GM04504 (cell line): ENCODE measurements at regions not wholly inside any gene's neighbourhood (a gene's known extent, or its start where the extent isn't known, plus 50 kb on each side); places are given as distances from the start of the nearest gene placed in this dataset.
"Not testable (repeated sequence)": the region's sequence is repeated elsewhere in the genome, so short reads cannot be mapped to it uniquely, and the experiment has no call there.

Source experiments
- DNase-seq: peaks from one replicate; pipeline ENCODE4 v3.0.0-alpha.2; 2012; ENCODE audit warnings: low read depth

DNA sequence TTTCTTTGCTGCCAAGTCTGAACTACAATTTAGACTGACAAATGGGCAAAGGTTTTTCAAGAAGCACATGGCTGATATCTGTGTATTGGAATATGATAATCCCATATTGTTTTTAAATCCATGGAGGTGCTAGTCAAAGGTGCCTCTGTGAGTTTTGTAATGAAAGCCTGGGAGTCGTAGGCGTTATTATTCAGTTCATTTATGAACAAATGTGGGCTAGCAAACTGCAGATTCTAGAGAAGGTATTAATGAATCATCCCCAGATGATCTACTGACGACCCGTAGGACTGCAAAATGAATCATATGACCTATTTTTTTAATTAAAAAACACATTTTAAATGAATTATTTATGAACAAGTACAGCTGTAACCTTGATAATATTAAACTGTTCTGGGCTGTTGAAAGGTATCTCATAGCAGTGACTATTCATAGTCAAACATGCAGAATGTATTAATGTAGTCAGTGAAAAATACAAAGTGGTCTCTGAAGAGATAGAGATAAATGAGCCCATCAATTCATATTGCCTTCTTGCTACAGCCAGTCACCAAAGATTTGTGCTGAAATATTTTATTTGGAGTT lies 1317.8 kb upstream of the MAP3K7 start:
- DNase-seq = no peak

DNA sequence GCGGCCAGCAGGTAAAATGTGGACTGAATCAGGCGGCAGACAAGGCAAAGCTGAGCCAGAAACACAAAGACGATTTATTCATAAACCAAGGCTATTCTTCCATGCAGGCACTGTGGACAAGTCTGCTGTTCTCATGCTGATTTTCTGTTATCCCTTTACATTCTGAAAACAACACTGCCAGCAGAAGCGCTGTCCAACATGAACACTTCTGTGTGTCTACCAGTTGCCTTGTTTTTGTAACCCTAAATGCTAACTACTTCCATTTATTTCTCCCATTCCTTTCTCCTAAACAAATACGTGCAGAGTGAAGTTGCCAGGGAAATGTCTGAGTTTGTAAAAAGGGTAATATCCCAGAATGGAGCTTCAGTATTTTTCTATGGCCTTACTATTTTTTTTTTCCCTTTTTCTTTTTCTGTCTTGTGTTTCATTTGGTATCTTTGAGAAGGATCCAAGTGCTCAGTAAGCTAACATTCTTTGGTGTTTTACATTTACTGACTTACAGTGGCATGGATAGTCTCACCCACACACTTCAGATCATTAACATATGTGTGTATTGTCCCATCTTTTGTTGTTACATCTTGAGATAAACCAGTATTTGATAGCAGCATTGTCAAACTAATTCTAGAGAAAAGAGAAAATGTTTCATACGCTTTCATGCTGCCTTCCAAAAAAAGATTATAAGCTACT lies 1308.9 kb upstream of the MAP3K7 start:
- no peak for DNase-seq

DNA sequence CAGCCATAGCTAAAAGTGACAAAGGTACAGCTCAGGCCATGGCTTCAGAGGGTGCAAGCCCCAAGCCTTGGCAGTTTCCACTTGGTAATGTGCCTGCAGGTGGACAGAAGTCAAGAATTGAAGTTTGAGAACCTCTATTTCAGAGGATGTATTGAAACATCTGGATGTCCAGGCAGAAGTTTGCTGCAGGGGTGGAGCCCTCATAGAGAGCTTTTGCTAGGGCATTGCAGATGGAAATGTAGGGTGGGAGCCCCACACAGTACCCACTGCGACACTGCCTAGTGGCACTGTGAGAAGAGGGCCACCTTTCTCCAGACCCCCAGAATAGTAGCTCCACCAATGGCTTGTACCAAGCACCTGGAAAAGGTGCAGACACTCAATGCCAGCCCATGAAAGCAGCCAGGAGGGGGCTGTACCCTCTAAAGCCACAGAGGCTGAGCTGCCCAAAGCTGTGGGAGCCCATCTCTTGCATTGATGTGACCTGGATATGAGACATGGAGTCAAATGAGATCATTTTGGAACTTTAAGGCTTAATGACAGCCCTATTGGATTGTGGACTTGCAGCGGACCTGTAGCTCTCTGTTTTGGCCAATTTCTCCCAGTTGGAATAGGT lies 1299.4 kb upstream of the MAP3K7 start:
- DNase-seq = no peak

DNA sequence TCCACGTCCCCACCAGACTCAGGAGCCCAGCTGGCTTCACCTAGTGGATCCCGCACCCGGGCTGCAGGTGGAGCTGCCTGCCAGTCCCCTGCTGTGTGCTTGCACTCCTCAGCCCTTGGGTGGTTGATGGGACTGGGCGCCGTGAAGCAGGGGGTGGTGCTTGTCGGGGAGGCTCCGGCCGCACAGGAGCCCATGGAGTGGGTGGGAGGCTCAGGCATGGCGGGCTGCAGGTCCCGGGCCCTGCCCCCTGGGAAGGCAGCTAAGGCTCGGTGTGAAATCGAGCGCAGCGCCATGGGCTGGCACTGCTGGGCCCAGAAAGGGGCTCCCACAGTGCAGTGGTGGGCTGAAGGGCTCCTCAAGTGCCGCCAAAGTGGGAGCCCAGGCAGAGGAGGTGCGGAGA lies 1294.9 kb upstream of the MAP3K7 start:
- not testable (repeated sequence) for DNase-seq

DNA sequence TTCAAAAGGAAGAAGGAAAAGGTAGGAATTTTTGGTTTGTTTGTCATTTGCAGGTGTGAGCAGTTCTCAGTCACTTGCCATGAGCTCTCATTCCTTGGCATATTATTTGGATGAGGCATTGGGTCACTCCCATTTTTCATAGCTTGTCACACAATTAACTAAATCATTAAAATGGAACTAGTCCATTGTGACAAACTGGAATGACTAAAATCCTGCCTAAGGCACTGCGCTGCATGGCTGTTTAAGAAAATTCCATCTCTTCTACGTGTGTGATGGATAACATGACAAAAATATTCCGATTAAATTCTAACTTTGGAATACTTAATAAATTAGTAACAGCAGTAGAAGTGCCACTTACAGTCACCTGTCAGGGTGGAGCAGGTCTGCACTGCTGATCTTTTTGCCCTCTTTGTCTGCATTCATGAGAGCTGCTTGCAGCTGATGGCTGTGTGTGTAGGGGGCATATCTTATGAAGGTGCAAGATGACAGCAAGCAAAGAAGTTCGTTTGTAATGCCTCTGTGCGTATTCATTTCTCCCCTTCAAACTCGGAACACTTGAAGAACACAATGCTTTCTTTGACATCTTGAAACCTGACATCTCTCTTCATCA lies 1292.6 kb upstream of the MAP3K7 start:
- DNase-seq = no peak

DNA sequence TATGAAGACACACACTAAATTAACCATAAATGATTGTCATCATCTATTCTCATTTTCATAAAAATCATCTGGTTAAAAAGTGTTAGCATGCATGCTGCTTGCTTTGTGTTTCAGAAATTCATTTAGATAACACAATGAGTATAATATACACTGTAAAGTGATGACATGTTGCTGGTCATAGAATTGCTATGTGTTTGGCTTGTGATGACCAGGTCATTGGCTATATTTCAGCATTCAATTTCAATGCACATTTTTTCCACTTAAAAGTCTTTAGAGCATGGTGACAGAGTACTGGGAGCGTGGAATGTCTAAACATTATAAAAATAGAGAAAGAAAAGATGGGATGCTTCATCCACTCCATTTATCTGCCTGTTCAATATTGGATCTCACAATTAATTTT lies 1291.1 kb upstream of the MAP3K7 start:
- DNase-seq = no peak

DNA sequence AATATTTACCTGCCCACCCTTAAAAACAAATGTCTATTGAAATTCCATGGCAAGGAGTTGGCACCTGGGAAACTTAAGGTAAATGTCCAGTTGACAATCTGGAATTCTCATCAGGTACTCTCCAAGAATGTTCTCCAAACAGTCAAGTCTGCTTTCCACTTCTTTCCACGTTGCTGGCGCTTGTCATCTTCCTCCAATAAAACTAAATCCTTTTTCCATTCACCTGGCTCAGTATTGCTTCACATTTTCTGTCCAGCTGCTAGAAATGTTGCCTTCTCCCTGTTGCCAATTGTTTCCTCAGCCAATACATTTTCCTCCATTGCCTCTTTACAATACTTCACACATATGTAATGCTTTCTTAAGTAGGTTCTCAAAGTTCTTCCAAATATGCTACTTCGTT lies 1288.1 kb upstream of the MAP3K7 start:
- DNase-seq = no peak

DNA sequence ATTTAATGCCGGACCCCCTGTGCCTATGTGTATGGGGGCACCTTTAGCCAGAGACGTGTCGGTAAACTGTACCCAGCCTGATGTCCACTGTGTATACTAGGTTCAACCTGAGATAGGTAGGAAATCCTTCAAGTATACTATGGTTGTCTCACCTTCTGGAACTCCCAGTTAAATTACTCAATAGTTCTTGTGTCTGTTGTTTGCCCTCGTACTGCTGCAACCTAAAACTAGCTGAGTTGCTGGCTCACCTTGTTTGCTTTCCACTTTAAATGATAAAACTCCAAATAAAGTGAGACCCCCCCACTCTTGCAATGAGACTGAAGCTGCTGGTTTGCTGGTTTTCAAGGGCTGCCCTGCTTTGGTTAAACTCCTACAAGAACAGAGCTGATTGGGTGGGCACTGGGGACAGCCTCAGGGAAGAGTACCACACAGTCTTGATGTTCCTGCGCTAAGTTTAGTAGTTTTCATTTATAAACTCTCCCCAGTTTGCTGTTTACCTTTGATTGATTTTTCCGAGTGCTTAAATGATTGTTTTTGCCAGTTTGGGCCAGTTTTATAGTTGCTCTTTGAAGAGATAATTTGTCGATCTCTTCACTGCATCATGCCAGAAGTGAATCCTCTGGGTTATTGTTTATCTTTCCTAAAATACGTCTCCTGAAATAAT lies 1281.8 kb upstream of the MAP3K7 start:
- DNase-seq = no peak

DNA sequence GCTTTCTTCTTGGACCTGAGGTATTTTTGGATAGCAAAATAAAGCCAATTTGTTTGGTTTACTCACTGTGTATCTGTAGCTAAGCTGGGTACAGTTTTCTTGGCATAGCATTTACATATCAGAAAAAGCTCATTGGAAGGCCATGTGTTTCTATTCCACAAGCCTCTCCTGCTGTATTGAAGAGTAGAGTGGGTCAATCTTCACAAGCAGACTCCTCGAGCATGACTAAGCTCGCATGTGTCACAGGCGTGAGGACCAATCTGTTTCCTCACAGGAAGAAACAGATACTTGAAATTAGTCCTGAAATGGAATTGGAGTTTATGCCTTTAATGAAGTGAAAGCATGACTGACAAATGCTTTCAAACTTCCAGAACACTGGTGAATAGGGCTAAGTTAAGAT lies 1279.0 kb upstream of the MAP3K7 start:
- DNase-seq = no peak

DNA sequence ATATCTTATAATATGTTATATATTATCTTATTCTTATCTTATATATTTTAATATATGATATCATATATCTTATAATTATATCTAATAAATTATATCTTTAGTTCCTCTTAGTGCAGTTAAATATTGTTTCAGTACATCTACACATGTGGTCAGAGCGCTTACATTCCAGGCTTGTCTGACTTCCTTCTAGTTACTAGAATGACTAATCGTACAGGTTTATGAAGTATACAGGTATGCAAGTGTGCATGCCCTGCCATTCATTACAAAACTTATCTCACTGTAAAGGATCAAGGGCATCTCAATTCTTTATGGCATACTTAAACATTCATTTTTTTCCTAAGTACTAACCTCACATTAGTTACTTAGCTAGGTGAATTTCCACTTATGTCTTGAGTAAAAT lies 1278.0 kb upstream of the MAP3K7 start:
- no peak for DNase-seq

DNA sequence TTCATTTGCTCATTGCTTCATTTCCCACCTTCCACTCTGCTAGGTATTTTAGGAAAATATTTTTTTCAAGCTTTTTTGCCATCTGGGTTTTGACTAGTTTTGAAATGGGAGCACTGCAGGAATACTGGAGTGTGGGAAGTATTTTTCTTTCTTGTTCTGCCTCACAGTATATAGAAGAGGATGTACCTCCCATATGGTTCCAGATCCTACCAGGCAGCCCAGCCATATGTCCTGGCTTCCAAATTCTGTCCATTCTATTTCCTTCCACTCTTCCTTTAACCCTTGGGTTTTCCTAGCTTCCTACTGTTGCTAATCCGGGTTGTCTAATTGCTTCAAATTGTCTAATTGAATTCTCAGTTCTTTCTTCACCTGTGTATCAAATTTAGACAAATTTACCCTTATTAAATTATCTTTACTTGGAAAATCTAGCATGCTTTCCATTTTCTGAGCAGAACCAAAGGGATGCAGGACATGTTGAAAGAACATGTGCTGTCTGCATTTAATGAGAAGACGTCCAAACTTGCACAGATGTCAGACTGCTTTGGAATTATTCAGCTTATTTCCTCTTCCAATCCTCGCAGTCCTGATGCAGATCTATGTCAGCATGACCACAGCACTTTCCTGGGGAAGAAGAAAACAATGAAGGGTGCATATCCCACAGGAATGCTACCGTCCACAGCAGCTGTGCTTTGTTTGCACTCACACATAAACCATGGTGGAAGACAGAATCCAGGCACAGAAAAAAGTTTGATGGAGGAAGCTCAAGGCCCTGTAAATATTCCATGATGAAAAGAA lies 1273.9 kb upstream of the MAP3K7 start:
- no peak for DNase-seq

DNA sequence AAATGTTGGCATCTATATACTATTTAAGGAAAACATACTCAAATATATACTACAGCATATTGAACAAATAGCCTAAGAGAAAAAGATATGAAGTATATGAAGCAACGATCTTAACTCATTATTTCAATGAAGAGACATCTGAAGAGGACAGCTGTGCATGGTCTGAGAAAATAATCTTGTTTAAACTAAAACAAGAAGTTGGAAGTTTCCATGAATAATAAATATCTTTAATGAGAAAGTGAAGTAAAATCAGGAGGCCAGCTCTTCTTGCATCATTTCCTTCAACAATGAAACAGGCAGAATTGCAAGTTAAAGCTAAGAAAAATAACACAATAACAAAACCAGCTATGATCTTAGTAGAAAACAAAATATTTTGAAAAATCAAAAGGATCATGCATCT lies 1265.4 kb upstream of the MAP3K7 start:
- no peak for DNase-seq

DNA sequence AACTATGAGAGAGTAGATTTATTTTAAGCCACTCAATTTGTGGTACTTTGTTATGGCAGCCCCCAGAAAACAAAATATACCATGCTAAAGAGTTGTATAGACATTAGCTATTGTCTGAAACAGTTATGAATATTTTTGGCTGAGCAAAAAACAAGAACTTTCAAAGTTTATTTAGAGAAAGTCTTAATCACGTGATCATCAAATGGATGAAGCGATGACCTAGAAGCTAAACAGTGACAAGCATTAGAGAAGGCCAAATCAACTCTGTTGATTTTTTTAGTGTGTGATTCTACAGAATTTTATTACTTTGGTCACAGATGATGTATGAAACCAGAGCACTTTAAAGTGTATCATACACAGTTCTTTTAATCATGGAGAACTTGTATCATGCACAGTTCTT lies 1247.9 kb upstream of the MAP3K7 start:
- no peak for DNase-seq

DNA sequence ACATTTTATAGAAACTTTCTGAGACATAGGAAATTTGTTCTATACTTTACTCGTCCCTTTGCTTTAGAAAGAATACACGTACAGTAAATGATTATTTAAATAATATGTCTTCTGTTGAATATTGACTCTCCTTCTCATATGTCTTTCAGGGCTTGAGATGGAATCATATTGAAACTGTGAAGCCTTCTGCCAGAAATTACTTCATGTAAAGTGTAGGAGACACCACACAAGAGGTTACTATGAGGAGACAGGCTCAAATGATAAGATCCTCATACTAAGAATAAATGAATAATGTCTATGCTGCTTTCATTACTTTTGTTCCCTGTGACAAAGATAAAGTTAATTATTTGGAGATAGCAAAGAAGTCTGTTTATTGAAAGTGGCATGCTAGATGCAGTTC lies 1240.3 kb upstream of the MAP3K7 start:
- DNase-seq = no peak

DNA sequence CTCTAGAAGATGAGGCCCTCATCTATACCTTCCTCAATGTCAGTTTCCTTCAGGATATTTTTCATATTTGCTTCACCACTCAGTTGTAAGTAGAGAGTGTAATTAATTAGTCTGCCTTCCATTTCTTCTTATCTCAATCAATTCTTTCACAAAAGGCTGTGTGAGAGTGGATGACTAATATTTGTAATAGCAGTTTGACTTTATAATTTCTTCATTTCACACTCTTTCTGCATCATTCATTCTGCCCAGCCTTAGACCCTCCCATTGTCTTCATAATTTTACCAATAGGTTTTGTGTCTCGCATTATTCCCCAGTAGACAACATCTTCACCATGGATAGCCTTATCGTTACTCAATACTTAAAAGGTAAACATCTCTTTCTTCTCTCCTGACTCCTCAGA lies 1239.3 kb upstream of the MAP3K7 start:
- no peak for DNase-seq

DNA sequence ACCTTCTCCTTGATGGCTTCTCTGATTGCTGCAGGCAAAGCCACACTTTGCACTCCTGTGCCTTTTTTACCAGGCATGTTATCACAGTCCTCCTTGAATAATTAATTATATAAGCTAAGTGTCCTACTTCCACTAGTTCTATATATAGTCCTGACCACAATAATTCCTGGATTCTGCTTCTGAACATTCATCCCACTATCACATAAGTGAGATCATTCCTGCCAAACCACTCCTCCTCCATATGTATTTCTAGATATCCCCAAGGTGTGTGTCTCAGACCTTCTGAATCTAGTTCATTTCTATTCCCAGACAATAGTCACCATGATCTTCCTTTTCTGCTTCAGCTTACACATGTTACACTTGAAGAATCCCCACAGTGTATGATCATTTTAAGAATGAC lies 1237.5 kb upstream of the MAP3K7 start:
- DNase-seq = no peak

DNA sequence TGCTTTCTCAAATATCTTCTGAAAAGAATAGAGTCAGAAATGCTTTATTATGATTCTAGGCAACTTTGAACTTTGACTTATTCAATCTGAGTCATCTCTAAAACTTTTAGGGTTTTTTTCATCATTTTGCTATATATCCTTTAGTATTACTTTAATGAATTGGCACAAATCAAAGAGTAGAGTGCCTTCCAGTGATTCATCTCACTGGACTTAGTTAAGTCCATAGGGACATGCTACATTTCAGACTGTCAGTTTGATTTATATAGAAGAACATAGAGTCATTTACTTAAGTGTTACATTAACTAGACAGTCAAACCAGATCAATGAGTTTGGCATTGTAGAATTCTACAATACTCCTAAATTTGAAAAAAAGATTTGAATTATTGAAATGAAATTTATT lies 1235.7 kb upstream of the MAP3K7 start:
- DNase-seq = no peak

DNA sequence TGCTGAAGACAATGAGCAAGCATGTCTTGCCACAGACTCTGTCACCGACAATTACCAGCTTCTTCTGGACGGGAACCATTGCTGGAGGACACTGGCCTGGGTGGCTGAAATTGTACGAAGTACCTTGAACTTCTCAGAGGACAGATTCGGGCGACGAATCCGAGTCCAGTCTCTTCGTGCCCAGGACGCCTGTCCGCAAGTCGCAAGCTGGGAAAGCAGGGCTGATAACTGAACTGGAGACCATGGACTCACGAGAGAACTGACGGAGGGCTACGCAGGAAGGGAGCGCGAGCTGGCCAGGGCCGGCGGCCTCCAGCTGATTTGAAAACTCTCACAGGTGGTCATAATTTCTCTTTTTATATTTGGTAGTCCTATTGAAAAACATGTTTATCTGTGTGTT lies 1229.5 kb upstream of the MAP3K7 start:
- DNase-seq = no peak

DNA sequence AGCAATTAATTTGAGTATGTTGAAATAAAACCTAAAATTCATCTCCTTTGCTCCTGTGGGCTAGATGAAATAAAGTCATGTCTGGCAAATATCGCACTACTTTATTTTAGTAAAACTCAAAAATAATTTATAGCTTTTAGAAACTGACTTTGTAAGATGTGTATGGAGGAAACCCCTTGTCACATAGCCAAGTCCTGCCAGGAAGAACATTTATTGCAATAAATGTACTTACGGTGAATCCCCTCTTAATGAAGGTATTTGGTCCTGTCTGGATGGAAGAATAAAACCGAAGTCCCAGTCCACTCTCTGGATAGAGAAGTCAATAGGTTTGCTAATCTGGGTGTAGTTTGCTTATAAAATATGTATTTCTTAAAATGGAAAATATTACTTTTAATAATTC lies 1226.8 kb upstream of the MAP3K7 start:
- no peak for DNase-seq

DNA sequence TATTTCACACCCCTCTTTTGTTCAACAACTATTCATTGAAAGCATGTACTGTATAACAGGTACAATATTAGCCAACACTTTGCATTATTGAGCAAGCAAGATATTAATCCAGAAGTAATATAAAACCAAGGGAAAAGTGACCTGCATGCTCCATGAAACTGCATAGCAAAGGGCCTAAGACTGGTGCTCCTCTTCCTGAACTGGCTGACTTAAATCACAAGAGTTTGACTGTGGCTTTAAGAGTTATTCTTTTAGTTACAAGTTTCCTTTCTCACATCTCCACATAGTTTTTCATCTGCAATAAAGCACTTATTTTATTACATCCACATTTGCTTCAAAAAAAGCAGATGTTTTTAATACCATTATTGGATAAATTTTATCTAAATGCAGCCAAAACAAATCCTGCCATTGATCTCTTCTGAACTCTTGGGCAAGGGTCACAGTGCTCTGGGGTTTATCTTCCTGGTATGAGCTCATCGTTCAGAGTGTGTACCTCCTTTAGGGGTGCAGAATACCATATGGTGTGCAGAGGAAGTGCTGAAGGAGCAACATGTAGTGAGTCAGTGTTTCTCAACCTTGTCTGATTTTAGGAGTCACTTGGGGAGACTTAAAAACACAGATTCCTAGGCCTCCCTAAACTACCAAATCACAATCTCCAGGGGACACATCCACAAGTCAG lies 1225.9 kb upstream of the MAP3K7 start:
- DNase-seq = no peak

DNA sequence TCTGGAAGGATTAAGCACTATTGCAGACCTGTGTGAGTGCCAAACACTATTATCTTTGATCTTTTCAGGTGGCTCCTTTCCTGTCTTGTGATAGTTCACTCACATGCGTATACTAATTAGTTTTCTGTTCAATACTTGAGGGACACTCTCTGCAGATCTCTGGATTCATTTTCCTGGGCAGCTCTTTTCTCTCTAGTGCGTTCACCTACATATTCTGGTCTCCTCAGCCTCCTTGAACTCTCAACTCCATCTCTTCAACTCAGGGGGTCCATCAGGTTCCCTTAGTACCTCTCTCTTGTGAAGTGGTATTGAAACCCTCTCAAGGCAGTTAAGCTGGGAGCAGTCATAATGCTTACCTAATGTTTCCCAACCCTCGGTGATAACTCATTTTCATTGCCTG lies 1218.1 kb upstream of the MAP3K7 start:
- no peak for DNase-seq

DNA sequence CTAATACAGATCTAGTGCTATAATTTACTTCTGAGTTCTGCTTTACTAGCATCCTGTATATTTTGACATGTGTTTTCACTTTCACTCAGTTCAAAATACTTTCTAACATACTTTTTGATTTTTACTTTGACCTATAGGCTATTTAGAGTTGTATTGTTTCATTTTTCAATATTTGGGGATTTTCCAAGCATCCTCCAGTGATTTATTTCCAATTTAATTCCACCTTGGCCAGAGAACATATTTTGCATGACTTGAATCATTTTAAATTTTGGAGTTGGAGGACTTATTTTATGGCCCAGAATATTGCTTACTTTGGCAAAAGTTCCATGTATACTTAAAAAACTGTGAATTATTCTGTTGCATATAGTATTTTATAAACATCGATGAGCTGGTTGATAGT lies 1215.6 kb upstream of the MAP3K7 start:
- DNase-seq = no peak
